Ishikawa (cell line): ENCODE measurements at regions not wholly inside any gene's neighbourhood (a gene's known extent, or its start where the extent isn't known, plus 50 kb on each side); places are given as distances from the start of the nearest gene placed in this dataset.

Experiments used
- CEBPB ChIP-seq: IDR thresholded peaks from 2 replicates; pipeline ENCODE4 v1.6.1; 2012
- CREB1 ChIP-seq: IDR thresholded peaks from 2 replicates; pipeline ENCODE4 v1.6.1; 2012; ENCODE audit warnings: low read depth
- EGR1 ChIP-seq: IDR thresholded peaks from 2 replicates; pipeline ENCODE4 v1.6.1; 2012
- EP300 ChIP-seq: IDR thresholded peaks from 2 replicates; pipeline ENCODE4 v1.6.1; 2012; ENCODE audit warnings: borderline replicate concordance
- FOXM1 ChIP-seq: IDR thresholded peaks from 2 replicates; pipeline ENCODE4 v1.6.1; 2012; ENCODE audit warnings: low read depth, borderline replicate concordance
- NFIC ChIP-seq: IDR thresholded peaks from 2 replicates; pipeline ENCODE4 v1.6.1; 2012
- RAD21 ChIP-seq: IDR thresholded peaks from 2 replicates; pipeline ENCODE4 v1.6.1; 2012; ENCODE audit warnings: low read depth
- TCF12 ChIP-seq: IDR thresholded peaks from 2 replicates; pipeline ENCODE4 v1.6.1; 2012; ENCODE audit warnings: low read depth
- TEAD4 ChIP-seq: IDR thresholded peaks from 2 replicates; pipeline ENCODE4 v1.6.1; 2012
- YY1 ChIP-seq: IDR thresholded peaks from 2 replicates; pipeline ENCODE4 v1.6.1; 2012; ENCODE audit warnings: low read depth
- ZBTB7A ChIP-seq: IDR thresholded peaks from 2 replicates; pipeline ENCODE4 v1.6.1; 2012; ENCODE audit warnings: low read depth
- TF ChIP-seq, protein P1 (sequence below): IDR thresholded peaks from 2 replicates; pipeline ENCODE4 v1.6.1; 2012; ENCODE audit warnings: low read depth, mild to moderate bottlenecking
- TF ChIP-seq, protein P2 (sequence below): IDR thresholded peaks from 2 replicates; pipeline ENCODE4 v1.6.1; 2012
- TF ChIP-seq, protein P3 (sequence below): IDR thresholded peaks from 2 replicates; pipeline ENCODE4 v1.6.1; 2012

DNA sequence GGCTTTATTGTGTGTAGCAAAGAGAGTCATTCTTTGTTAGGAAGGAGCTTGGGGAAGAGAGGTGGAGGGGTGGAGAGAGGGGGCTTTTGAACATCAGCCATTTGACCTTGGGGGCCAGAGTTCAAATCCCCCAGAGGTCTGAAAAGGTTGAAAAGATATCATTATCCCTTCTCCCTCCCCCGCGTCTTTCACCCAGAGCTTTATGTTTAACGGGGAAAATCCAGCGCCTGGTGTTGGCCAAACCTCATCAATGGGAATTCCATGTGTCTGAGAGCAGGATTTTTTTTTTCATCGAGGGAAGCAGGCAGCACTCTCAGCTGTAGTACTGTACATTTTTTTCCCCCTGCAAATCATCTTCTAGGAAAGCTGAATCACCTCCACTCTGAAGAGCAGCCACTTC lies 122.4 kb upstream of the HSD17B12 start:
- TF ChIP-seq CEBPB, result no peak
- no peak for TF ChIP-seq ZBTB7A
- TF ChIP-seq, protein P1, sequence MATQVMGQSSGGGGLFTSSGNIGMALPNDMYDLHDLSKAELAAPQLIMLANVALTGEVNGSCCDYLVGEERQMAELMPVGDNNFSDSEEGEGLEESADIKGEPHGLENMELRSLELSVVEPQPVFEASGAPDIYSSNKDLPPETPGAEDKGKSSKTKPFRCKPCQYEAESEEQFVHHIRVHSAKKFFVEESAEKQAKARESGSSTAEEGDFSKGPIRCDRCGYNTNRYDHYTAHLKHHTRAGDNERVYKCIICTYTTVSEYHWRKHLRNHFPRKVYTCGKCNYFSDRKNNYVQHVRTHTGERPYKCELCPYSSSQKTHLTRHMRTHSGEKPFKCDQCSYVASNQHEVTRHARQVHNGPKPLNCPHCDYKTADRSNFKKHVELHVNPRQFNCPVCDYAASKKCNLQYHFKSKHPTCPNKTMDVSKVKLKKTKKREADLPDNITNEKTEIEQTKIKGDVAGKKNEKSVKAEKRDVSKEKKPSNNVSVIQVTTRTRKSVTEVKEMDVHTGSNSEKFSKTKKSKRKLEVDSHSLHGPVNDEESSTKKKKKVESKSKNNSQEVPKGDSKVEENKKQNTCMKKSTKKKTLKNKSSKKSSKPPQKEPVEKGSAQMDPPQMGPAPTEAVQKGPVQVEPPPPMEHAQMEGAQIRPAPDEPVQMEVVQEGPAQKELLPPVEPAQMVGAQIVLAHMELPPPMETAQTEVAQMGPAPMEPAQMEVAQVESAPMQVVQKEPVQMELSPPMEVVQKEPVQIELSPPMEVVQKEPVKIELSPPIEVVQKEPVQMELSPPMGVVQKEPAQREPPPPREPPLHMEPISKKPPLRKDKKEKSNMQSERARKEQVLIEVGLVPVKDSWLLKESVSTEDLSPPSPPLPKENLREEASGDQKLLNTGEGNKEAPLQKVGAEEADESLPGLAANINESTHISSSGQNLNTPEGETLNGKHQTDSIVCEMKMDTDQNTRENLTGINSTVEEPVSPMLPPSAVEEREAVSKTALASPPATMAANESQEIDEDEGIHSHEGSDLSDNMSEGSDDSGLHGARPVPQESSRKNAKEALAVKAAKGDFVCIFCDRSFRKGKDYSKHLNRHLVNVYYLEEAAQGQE, result no peak
- TF ChIP-seq EP300, result no peak

DNA sequence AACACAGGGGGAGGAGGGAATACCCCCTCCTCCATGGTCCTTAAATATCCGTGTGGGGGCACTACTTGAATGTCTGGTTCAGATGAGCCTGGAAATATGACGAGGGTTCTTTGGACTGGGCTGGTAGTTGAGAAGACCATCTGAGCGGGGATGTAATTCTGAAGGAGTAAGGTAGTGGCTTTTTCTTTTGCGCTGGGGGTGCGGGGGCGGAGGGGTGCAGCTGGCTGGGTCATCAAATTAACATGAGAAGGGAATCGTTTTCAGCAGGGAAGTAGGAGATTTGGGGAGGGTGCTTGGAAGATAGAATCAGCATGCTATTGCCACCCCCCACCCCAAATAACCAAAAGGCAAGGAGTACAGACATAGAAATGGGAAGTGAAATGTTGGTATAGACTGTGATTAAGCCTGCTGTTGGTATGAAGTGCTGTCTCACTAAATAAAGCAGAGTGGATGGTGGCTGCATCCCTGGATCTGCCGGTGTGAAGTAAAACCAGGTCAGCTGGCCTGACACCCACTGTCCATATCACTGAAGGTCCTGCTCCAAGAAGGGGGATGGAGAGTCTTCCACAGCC lies 121.9 kb upstream of the HSD17B12 start:
- no peak for TF ChIP-seq RAD21
- TF ChIP-seq, protein P1, result no peak
- no peak for TF ChIP-seq TCF12
- no peak for TF ChIP-seq TEAD4
- no peak for TF ChIP-seq YY1
- no peak for TF ChIP-seq FOXM1
- TF ChIP-seq CREB1, result no peak
- TF ChIP-seq EP300, result no peak
- TF ChIP-seq, protein P2, sequence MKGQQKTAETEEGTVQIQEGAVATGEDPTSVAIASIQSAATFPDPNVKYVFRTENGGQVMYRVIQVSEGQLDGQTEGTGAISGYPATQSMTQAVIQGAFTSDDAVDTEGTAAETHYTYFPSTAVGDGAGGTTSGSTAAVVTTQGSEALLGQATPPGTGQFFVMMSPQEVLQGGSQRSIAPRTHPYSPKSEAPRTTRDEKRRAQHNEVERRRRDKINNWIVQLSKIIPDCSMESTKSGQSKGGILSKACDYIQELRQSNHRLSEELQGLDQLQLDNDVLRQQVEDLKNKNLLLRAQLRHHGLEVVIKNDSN, result no peak

DNA sequence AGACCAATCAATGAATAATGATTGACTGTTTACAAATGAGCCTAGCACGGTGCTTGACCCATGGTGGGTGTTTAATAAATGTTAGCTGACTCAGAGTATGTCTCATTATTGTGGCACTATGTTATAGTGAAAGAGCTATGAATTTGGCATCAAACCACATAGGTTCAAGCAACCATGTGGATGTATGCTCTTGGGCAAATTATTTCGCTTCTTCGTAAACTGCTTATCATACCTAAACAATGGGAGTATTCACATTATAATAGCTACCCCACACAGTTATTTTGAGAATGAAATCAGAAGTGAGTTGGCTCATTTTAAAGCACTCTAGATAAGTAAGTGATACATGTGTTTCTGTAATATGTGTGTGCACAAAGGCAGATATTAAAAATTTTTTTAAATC lies 118.7 kb upstream of the HSD17B12 start:
- TF ChIP-seq RAD21 (no peak), YY1 (no peak), TCF12 (no peak), EP300 (no peak), ZBTB7A (no peak), NFIC (no peak), EGR1 (no peak), TEAD4 (no peak), CEBPB (no peak), FOXM1 (no peak)
- TF ChIP-seq, protein P3, sequence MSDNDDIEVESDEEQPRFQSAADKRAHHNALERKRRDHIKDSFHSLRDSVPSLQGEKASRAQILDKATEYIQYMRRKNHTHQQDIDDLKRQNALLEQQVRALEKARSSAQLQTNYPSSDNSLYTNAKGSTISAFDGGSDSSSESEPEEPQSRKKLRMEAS, result no peak
- TF ChIP-seq, protein P1, result no peak
- TF ChIP-seq, protein P2, result no peak

DNA sequence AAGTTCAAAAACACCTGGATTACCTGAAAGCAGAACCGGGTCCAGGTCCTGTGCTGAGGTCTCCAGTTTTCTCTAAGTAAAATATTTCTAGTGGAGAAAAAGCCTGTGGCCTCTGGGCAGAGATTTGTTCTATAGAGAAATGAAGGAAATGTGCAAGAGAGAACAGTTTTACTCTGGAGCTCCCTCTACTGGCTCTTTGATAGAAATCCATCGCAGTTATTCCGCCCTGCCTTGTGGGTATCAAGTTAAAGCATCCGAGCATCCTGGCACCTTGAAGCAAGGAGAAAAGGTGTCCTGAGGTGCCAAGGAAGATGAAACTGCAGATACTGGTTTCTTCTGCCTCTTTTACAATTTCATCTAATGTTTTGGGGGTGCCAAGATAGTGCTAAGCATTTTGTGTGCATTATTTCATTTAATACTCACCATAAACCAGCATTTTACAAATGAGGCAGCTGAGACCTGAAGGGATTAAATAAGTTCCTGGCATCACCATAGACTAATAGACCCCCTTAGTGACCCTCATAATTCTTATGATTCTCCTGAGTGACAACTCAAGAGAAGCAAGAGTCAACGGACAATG lies 113.1 kb upstream of the HSD17B12 start:
- TF ChIP-seq, protein P2, result no peak
- TF ChIP-seq ZBTB7A (no peak), FOXM1 (no peak), TEAD4 (no peak), RAD21 (peak; percentile 50), CREB1 (no peak)
- TF ChIP-seq, protein P3, result no peak

DNA sequence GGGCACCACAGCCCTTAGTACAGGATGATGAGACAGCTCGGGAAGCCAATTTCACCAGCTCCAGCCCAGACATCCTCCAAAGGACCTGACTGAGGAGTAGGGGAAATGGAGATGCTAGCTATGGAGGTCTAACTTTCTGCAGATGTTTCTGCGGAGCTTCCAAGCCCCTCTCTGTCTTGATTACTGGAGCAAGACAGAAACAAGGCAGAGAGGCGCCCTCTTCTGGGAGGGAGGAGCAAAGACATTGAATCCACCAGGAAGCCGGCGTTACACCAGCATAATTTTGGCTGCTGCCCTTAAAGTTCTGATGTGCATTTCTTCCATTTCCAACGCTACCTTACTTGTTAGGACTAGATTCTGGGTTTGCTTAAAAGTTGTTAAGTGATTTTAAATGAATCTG lies 107.3 kb upstream of the HSD17B12 start:
- TF ChIP-seq, protein P1, result no peak
- peak; percentile 58 for TF ChIP-seq RAD21
